Activated CD4-positive, alpha-beta T cell treated with anti-CD3 and anti-CD28 coated beads for 24 hours (primary cell): ENCODE measurements at regions not wholly inside any gene's neighbourhood (a gene's known extent, or its start where the extent isn't known, plus 50 kb on each side); places are given as distances from the start of the nearest gene placed in this dataset.

Experiments used
- DNase-seq, 2 donors: peaks; one replicate each; pipeline ENCODE4 v3.0.0-alpha.2; 2020; ENCODE audit warnings: low read depth in 2 of 2

DNA sequence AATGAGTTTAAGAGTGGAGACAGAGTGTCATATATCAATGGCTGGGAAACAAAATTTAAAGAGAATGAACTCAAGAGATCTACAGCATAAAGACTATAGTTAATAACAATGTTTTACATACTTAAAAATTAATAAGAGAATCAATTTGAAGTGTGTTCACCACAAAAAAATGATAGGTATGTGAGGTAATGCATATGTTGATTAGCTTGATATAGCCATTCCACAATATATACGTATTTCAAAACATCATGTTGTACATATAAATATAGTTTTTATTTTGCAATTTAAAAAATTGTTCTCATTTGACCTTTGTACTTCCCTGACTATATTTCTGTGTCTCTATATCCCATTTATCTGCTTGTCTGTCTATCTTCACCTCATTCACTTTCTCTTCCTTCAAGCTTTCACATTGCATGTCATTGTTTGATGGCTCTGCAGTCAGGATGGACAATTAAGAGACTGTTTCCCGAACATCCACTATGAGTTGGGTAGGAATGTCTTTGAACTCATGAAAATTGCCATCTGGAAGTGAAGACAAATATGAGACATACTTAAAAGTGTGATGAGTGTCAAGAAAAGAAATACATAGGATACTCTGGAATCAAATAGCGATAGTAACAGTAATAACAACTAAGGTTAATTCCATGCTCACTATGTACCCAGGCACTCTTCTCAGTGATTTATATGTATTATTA lies 359.9 kb upstream of the ACTBL2 start:
- no peak for DNase-seq

DNA sequence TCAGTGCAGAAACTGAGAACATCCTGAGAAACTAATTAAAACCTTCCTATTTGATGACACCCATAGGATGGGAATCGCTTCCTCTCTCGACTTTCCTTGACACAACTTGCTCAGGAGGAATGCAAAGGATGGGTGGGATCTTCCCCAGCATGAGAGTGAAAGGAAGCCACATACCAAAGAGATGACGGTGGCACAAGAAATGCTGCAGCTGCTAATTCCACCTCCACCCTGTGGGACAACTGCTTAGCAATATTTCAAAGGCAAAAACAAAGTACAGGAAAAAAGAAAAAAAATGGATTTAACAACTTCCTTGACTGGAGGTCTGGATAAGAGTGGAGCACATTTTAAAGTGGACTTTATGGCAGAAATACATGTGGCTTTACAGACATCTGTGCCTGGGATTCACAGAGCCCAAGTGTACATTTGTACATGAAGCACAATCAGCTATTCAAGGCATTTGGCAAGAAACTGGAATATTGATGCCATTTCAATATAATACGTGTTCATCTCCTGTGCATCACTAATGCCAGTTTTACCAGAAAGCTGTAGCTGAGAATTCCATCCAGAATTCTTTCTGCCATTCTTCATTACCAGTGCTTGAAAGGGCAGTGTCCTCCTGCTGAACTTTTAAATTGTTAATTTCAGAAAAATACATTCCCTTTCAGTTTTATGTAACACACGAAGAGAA lies 359.2 kb upstream of the ACTBL2 start:
- DNase-seq, result no peak

- no peak for DNase-seq
Observed at GRCh38 chr5:57839437-57840079, 356.9 kb upstream of the ACTBL2 start.

- DNase-seq, result no peak
Observed at GRCh38 chr5:57839025-57839424, 356.4 kb upstream of the ACTBL2 start.

GRCh38 chr5:57836921-57837320 lies 354.3 kb upstream of the ACTBL2 start:
- DNase-seq, result no peak

DNA sequence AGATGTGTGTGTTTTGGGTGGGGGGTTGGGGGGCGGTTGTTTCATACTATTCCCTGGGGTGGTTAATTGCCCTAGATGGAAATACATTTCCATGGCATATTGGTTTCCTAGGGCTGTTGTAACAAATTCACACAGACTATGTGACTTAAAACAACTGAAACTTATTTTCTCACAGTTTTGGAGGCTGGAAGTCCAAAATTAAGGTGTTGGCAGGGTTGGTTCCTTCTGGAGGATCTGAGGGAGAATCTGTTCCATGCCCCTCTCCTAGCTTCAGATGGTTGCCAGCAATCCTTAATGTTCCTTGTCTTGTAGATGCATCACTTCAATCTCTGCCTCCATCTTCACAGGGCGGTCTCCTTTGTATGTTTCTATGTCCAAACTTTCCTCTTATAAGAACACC lies 353.7 kb upstream of the ACTBL2 start:
- no peak for DNase-seq

GRCh38 chr5:57834829-57835608 lies 352.4 kb upstream of the ACTBL2 start:
- DNase-seq, result no peak

DNA sequence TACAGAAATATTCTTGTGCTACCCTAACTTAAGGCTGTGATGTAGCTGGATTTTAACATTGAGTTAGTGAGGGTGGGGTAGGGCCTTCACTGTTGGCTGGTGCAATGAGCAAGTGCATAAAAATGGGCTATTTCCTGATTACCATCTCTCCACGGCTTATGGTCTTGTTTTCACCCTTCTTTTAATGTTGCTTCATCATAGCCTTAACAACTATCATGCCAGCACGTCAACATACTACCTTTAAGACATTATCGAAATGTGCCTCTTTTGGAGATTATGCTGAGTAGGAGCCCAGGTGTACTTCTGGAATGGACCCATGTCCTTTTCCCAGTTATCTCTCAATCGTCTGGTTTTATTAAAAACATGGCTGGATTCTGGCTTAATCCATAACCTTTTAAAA lies 350.9 kb upstream of the ACTBL2 start:
- DNase-seq, result no peak

- no peak for DNase-seq
Observed at GRCh38 chr5:57832875-57833274, 350.3 kb upstream of the ACTBL2 start.

GRCh38 chr5:57831932-57832331 lies 349.3 kb upstream of the ACTBL2 start:
- no peak for DNase-seq

GRCh38 chr5:57831090-57831489 lies 348.5 kb upstream of the ACTBL2 start:
- no peak for DNase-seq

GRCh38 chr5:57828221-57828620 lies 345.6 kb upstream of the ACTBL2 start:
- DNase-seq, result no peak

DNA sequence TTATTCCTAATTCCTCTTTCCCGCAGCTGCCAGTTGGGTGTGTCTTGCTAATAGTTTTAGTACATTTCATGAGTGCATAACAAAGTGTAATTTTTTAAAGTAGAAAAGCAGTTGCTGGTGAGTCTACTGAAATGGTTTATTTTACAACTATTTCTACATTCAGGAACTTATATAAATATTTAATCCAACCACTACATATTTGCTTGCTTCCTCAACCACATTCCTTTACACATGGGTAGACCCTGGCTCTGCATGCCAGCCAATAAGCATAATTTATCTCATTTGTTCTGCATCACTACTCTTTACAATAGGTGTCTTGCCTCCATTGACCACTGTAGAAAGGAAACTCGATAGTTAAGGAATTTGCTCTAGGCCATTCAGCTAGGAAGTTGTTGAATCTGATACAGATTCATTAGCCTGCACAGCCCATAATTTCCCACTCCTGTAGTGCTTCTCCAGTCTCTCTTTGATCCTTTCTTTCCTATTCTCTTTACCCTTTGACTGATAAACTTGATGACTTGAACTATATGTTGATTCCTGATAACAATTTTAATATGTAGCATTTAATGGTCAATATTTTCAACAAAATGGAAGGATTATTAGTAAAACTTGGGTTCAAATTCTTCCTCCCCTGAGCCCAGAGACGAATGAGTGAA lies 342.5 kb upstream of the ACTBL2 start:
- DNase-seq, result no peak

GRCh38 chr5:57824623-57825022 lies 342.0 kb upstream of the ACTBL2 start:
- no peak for DNase-seq

DNA sequence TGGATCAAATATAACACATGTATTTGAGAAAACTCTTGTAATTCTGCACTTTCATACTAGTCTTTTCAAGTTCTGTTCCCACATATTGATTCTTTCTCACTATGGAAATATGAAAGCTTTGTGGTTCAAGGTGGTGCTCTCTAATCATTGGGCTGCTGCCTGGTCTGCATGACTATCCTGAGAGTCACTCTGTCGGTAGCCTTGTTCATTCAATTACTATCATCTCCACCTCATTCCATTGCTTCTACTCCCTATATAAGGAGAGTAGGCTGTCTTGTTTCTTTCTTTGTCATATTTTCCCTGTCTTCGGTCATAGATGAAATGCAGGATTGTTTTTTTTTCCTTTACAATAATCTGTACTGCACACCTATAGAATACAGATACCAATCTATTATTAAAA lies 341.4 kb upstream of the ACTBL2 start:
- no peak for DNase-seq

DNA sequence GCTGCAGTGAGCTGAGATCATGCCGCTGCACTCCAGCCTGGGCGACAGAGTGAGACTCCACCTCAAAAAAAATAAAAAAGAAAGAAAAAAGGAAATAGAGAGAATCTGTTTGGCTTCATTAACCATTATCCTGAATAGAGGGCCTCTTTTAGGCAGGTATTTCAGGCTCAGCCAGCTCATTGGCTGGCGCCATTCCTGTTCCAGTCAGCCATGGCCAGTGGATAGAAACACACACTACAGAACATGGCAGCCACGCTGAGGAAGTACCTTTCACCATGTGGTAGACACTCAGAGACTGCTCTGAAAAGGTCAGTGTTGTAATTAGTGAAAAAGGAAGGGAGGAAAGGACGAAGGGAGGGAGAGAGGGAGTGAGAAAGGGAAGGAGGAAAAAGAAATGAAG lies 340.0 kb upstream of the ACTBL2 start:
- no peak for DNase-seq

- DNase-seq, result no peak
Observed at GRCh38 chr5:57818397-57818796, 335.8 kb upstream of the ACTBL2 start.

DNA sequence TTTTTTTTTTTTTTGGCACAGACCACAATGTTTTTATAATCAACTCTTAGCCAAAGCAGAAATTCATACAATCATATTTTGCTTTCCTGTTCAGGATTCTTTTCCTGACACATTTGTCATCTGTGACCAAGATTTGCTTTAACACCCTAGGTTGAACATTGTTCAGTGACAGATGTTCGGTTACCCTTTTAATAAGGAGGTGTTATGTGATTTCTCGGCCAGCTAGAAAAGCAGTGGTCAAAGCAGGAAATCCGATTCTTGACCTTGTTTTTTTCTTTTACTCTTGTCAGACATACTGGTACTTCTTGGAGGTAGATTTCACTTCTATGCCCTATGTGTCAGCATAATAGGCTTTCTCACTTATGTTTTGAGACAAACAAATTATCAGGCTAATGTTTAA lies 335.3 kb upstream of the ACTBL2 start:
- DNase-seq, result no peak

DNA sequence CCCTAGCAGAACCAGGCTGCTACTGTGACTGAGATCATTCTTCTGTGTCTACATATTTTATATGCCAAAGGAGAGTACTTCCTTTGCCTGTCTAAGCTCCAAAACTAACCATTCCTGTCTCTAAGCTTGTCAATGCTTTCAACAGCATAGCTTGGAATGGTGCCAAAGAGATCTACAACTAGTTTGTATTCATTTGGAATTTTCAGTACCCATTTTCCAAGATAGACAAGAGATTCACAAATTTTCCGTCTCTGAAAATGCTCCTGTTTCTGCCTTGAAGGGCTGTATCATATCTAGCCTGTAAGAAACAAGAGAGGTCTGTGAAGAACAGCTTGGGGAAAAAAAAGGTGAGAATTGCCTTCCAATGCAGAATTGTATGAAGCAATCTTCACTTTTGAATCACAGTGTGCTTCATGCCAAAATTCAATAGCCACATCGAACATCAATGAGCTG lies 334.4 kb upstream of the ACTBL2 start:
- DNase-seq, result no peak

DNA sequence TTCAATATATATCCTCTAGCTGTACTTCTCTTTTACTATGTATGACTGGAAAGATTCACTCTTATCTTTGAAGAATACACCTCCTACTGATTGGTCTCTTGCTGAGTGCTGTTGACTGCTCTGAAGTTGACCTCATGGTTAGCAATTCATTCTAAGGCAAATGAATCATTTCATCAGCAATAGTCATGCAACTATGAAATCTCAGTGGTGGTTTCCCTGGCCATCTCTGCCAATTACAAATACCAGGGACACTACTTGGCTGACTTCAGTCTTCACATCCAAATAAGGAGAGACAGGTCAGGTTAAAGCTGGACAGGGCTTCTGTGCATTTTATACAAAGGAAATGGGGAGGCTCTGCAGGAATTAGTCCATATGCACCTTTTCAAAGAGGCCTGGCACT lies 333.5 kb upstream of the ACTBL2 start:
- no peak for DNase-seq

DNA sequence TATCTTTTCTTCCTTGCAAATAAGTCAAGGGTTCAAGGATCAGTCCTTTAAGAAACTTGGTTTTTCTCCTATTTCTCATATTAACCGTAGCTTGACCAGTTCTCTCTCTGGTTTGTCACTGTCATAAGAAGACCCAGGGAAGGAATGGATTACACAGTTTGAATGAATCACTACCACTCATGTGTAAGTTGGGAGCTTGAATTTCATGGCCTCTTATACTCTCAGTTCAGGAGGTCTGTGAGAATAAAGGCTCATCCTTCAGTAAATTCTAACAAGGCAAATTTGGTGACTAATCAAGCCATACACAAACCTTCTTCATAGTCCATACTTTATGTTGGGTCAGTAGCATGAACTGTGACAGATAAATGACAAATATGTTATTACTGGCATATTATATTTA lies 323.1 kb upstream of the ACTBL2 start:
- DNase-seq, result no peak

GRCh38 chr5:57805170-57805569 lies 322.6 kb upstream of the ACTBL2 start:
- no peak for DNase-seq
